Aorta (tissue), 5 donors: ENCODE measurements at regions not wholly inside any gene's neighbourhood (a gene's known extent, or its start where the extent isn't known, plus 50 kb on each side); places are given as distances from the start of the nearest gene placed in this dataset.

ENCODE experiments used
- ATAC-seq: fragments of 200-7000 bp; cut with Tn5 transposase; one replicate; pipeline ENCODE4 v1.9.1; 2022; ENCODE audit warnings: moderate library complexity; ENCODE audit not compliant: low FRiP score
- DNase-seq, 2 donors: peaks; one replicate each; pipeline ENCODE4 v3.0.0-alpha.2; 2020
- H3K27ac ChIP-seq, 2 donors: one replicate each; pipeline ENCODE4 v1.5.1; 2013; ENCODE audit warnings: low read length in 2 of 2, mild to moderate bottlenecking in 2 of 2, moderate library complexity in 2 of 2, control low read depth in 1 of 2, inconsistent platforms in 1 of 2, low read depth in 1 of 2
- H3K27me3 ChIP-seq, 2 donors: one replicate each; pipeline ENCODE4 v1.6.1; 2013; ENCODE audit warnings: control low read depth in 1 of 2, low read length in 1 of 2, mild to moderate bottlenecking in 1 of 2, moderate library complexity in 1 of 2; ENCODE audit not compliant: insufficient read depth in 2 of 2, control insufficient read depth in 1 of 2
- H3K36me3 ChIP-seq, 2 donors: one replicate each; pipeline ENCODE4 v1.6.1; 2013; ENCODE audit warnings: control low read depth in 1 of 2, low read length in 1 of 2, mild to moderate bottlenecking in 1 of 2; ENCODE audit not compliant: insufficient read depth in 2 of 2, control insufficient read depth in 1 of 2
- H3K4me1 ChIP-seq, 2 donors: one replicate each; pipeline ENCODE4 v1.6.1; 2013; ENCODE audit warnings: low read length in 2 of 2, control low read depth in 1 of 2, mild to moderate bottlenecking in 1 of 2, moderate library complexity in 1 of 2; ENCODE audit not compliant: insufficient read depth in 2 of 2, control insufficient read depth in 1 of 2
- H3K4me3 ChIP-seq, 2 donors: one replicate each; pipeline ENCODE4 v1.5.1; 2013; ENCODE audit warnings: low read length in 2 of 2, control low read depth in 1 of 2, mild to moderate bottlenecking in 1 of 2
- H3K9me3 ChIP-seq: one replicate; pipeline ENCODE4 v1.6.1; 2013; ENCODE audit warnings: mild to moderate bottlenecking, low read length; ENCODE audit not compliant: control insufficient read depth
- WGBS, 2 donors: extraction: QIAGEN DNeasy Blood & Tissue Kit; methylation state at CpG; one replicate each; pipeline ENCODE4 v1.1.7; 2013; 5-methylcytosine and 5-hydroxymethylcytosine counted together
- intact Hi-C, 2 donors: fragments of 100-400 bp; cut with DNase I; formaldehyde crosslinking; loops; one replicate each; pipeline versions ENCODE4 v1.14.2 to v1.15.0; 2022
- donor health status: healthy with polysubstance abuse.
- donor health status: Bipolar disorder and iron deficiency.
- donor health status: DM: no; HTN: no; CAD: no.
- donor health status: DM: no; HTN: no; CAD: no.
- donor health status: DM: yes; HTN: yes; CAD: no.

DNA sequence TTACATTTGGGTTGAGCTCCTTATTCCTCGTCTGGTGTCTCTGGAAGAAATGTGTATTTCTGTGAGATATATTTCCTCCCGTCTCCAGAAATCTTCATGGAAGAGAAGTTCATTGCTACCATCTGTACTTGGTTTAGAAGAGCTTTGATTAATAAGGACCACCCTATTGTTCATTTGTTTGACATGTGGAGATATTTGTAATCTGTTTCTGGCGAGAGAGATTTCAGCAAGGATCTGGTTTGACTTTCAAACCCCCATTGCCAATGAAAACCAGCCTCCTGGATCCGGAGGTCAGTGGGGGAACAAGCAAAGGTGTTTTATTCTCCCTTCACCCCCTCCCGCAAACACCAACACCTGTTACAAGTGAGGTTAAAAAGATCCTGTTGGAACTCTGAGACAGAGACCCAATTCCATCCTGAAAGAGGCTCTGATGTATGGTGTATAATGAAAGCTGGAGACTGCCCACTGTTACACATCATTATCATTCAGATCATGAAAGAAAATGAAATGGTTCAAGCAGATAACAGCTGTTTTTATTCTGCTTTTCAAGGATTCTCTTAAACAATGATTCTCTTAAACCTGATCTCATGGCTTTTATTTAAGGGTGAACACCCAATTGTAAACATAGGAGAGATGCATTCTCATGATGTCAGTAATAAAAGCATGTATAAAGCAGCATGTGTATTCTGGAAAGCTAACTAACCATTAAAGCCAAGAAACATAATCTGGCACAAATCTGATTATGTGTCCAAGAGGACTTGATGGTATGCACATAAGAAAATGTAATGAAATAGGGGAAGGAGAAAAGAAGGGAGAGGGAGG is 393.5 kb upstream of the ADGRL2 start:
- no peak for ATAC-seq
- intact Hi-C loops = no loop called here
- H3K4me1 ChIP-seq = peaks cover 1 to 15% of the 10 kb centered on the region in 2 donors
- no peak overlapping the region for H3K27ac ChIP-seq
- no peak overlapping the region for H3K4me3 ChIP-seq
- no peaks in the 10 kb centered on the region for H3K27me3 ChIP-seq
- no peaks in the 10 kb centered on the region for H3K36me3 ChIP-seq
- no peaks in the 10 kb centered on the region for H3K9me3 ChIP-seq
- no peak for DNase-seq
- 17 to 25% methylated on average over 5 of the region's 5 CpGs for WGBS, 2 donors

DNA sequence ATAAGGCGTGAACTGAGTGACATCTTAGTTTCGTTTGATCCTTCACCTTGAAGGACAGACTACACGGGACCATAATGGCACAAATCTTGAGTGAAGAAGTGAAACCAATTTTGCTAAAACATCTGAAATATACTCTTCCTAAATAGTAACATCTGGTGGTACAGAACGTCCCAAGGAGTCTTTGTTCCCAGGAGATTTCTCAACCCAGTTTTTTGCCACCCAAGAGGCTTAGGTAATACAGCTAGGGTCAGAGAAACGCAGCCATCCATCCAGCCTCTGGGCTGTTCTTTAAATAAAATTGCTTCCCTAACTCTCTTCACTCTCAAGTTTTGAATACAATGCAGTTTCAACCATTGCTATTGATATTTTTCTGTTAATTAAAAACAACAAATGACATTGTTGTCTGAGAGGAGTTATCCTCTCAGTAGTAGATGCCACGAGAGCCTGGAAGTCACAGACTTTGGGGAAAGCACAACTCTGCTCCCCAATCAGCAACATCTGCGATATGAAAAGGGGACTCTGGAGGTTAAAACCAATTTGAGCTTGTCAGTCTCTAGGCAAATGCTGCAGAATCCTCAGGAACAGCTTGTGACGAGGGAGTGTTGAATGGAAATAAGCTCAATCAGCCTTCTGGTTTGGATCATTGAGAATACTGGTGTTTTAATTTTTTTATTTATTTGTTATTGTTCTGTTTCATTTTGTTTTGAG is 394.3 kb upstream of the ADGRL2 start:
- Histone ChIP-seq H3K9me3 (no peaks in the 10 kb centered on the region), H3K36me3 (no peaks in the 10 kb centered on the region), H3K4me3 (no peak overlapping the region), H3K27ac (no peak overlapping the region), H3K4me1 (peaks cover 1 to 15% of the 10 kb centered on the region in 2 donors), H3K27me3 (no peaks in the 10 kb centered on the region)
- ATAC-seq (no peak), DNase-seq (no peak)
- intact Hi-C loops = no loop called here
- 50 to 51% methylated on average over 8 of the region's 8 CpGs for WGBS, 2 donors

DNA sequence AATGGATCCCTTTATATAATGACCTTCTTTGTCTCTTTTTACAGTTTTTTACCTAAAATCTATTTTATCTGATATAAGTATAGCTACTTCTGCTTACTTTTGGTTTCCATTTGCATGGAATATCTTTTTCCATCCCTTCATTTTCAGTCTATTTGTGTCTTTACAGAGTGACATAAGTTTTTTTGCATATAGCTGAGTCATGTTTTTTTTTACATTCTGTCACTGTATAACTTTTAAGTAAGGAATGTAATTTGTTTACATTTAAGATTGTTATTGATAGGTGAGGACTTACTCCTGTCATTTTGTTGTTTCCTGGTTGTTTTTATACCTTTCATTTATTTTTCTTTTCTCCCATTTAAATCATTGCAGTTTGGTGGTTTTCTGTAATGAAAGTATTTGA is 402.7 kb upstream of the ADGRL2 start:
- no peaks in the 10 kb centered on the region for H3K36me3 ChIP-seq
- intact Hi-C loops = no loop called here
- ATAC-seq (no peak), DNase-seq (no peak)
- peaks cover 4% of the 10 kb centered on the region for H3K9me3 ChIP-seq
- no peaks in the 10 kb centered on the region for H3K27me3 ChIP-seq
- no peak overlapping the region for H3K4me3 ChIP-seq
- H3K4me1 ChIP-seq = no peaks in the 10 kb centered on the region
- H3K27ac ChIP-seq = no peak overlapping the region

DNA sequence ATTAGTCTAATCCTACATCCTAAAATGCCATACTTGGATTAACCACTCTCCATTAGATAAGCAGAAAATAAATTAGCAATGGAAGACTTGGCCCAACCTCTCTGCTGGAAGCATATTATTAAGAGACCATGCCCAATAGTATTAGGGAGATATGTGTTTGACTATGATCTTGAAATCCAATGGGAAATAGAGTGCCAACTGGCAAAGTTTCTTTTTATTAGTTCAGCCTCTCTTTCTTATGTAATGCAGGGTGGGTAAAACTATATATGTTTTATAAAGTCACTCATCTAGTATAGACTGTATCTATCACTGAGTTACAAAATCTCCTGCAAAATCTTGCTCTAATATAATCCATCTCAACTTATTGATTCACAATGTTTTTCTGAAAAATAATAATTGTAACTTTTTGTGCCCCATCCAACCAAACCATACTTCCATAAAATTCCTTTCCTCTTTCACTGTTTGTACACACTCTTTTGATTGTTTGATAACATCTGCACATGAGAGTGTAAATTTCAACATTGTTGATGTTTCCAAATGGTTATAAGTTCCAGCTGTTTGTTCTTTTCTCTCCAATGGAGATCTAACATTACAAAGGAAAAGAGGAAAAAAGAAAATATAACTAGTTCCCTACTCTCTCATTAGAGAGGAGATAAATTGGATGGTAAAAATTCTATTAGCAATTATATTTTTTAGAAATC is 408.1 kb upstream of the ADGRL2 start:
- no peak for ATAC-seq
- H3K27me3 ChIP-seq = no peaks in the 10 kb centered on the region
- H3K4me1 ChIP-seq = no peaks in the 10 kb centered on the region
- H3K9me3 ChIP-seq = no peaks in the 10 kb centered on the region
- intact Hi-C loops = no loop called here
- H3K27ac ChIP-seq = no peak overlapping the region
- no peak for DNase-seq
- no peak overlapping the region for H3K4me3 ChIP-seq
- H3K36me3 ChIP-seq = no peaks in the 10 kb centered on the region

DNA sequence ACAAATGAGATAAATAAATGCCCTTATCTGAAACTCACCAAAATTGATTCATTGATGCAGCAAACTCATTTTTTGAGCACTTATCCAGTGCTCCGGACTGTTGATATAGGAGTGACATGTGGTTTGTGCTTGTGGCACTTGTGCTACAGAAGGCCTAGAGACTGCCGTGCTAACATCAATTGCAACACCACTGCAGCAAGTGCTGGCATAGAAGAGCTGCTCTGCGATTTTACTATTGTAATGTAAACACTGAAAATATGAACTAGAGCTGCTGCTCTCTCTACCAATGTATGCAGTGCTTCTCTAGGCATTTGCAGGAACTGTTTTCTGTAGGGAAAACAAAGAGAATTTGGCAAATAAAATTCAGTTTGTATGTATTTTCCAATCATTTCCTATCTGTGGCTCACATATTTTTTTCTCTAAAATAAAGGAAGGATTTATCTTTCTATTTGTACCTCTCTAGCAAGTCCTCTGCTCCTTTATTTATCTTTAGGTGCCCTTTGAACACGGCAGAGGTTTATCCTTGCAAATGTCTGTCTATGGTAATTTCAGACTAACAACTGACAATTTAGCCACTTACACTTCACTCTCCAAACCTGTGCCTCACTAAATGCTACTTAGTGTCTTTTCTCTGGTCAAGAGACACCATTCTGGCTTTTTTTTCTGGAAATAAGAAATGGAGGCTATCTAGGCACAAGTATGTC is 409.5 kb upstream of the ADGRL2 start:
- H3K4me3 ChIP-seq = no peak overlapping the region
- no peaks in the 10 kb centered on the region for H3K27me3 ChIP-seq
- no peak for ATAC-seq
- H3K9me3 ChIP-seq = no peaks in the 10 kb centered on the region
- DNase-seq = no peak
- no peaks in the 10 kb centered on the region for H3K36me3 ChIP-seq
- H3K4me1 ChIP-seq = no peaks in the 10 kb centered on the region
- WGBS, 2 donors = 62 to 63% methylated on average over 4 of the region's 4 CpGs
- intact Hi-C loops = no loop called here
- no peak overlapping the region for H3K27ac ChIP-seq

DNA sequence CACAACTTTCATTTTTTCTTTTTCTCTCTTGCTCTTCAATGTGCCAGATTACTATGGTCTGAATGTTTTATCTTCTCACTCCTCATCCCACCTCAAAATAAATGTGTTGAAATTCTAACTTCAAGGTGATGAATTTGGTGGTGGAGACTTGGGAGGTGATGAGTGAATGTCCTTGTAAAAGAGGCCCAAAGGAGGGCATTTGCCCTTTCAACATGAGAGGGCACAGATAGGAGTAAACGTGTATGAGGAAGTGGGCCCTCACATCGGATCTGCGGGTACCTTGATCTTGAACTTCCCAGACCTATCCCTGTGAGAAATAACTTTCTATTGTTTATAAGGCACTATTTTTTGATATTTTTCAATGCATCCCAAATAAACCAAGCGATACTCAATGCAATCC is 412.3 kb upstream of the ADGRL2 start:
- no peaks in the 10 kb centered on the region for H3K9me3 ChIP-seq
- ATAC-seq (no peak), DNase-seq (no peak)
- 92% methylated on average over 4 of the region's 4 CpGs for WGBS, 2 donors
- no peaks in the 10 kb centered on the region for H3K4me1 ChIP-seq
- H3K4me3 ChIP-seq = no peak overlapping the region
- H3K36me3 ChIP-seq = no peaks in the 10 kb centered on the region
- H3K27ac ChIP-seq = no peak overlapping the region
- intact Hi-C loops = no loop called here
- no peaks in the 10 kb centered on the region for H3K27me3 ChIP-seq

DNA sequence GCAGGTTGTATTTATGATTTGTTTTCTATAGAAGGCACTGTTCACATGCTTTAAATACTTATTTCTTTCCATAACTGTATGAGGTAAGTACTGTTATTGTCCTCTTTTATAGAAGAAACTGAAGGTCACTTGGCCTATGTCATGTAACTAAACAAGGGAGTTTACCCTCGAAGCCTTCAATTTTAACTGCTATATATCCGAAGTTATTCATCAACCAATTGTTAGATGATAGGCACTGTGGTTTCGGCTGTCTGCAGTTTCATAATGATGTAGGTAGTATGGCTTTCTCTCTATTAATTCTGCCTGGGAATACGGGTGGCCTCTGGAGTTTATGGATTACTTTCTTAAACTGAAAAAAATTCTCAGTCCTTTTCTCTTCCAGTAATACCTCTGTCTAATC is 413.3 kb upstream of the ADGRL2 start:
- no peaks in the 10 kb centered on the region for H3K36me3 ChIP-seq
- ATAC-seq (no peak), DNase-seq (no peak)
- no peaks in the 10 kb centered on the region for H3K27me3 ChIP-seq
- 88 to 93% methylated on average over 4 of the region's 4 CpGs for WGBS, 2 donors
- intact Hi-C loops = no loop called here
- H3K27ac ChIP-seq = no peak overlapping the region
- no peaks in the 10 kb centered on the region for H3K4me1 ChIP-seq
- no peaks in the 10 kb centered on the region for H3K9me3 ChIP-seq
- no peak overlapping the region for H3K4me3 ChIP-seq

DNA sequence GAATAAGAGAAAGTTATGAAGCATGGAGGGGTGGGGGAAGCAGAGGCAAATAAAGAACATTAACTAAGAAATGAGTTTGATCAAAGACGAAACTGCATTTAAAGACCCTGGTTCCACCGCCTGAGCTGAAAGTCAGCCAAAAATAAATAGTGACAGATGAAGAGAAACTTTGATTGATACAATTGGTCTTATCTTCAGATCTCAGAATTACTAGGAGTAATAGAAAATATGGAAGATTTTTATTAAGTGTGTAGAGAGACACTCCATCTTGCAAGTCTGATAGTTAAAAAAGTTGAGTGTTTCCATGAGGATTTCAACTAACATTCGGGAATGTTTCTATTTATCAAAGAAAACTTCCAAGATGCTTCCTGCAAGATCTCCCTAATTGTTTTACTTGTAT is 418.2 kb upstream of the ADGRL2 start:
- Histone ChIP-seq H3K27me3 (no peaks in the 10 kb centered on the region), H3K27ac (no peak overlapping the region), H3K4me3 (no peak overlapping the region), H3K36me3 (no peaks in the 10 kb centered on the region), H3K4me1 (no peaks in the 10 kb centered on the region), H3K9me3 (no peaks in the 10 kb centered on the region)
- DNase-seq (no peak), ATAC-seq (no peak)
- intact Hi-C loops = no loop called here
- 93 to 99% methylated on average over 3 of the region's 3 CpGs for WGBS, 2 donors
